ENCODE measurements at regions not wholly inside any gene's neighbourhood (a gene's known extent, or its start where the extent isn't known, plus 50 kb on each side); places are given as distances from the start of the nearest gene placed in this dataset.
A peak's percentile ranks its signal among the peaks of the same experiment; 100 is the strongest.

GRCh38 chr10:90674928-90675327, 182.9 kb downstream of the HTR7 start:
- Histone ChIP-seq H3K27ac (peak overlapping the region in 1 of 2 donors; percentile 43), H3K4me3 (peak overlapping the region; percentile 34)
- DNase-seq (ENCODE audit: low spot score), result peak; percentile 74
- TF ChIP-seq CTCF (IDR thresholded peaks at IDR 0.05), result no peak

DNA sequence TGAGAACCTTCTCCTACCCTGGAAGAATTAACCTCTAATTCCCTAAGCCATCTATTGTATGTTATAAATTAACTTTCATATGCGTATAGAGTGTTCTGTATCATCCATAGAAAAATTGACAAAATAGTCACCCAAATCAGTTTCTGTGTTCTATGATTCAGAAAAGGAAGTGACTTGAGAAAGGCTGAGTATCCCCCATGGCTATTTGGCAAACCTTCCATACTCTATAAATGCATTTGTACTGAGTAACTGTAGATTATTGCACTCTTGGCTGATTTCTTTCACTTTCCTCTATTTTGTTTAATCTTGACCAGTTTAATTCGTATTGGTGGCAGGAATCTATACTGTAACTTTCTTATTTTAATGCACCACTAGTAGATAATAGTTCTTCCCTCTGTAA, 182.2 kb downstream of the HTR7 start:
- no peak overlapping the region for H3K4me3 ChIP-seq
- no peak for DNase-seq (ENCODE audit: low spot score)
- peak overlapping the region in 1 of 2 donors; percentile 66 for H3K27ac ChIP-seq
- TF ChIP-seq CTCF (IDR thresholded peaks at IDR 0.05), result no peak
